GM21381 (cell line): ENCODE measurements at regions not wholly inside any gene's neighbourhood (a gene's known extent, or its start where the extent isn't known, plus 50 kb on each side); places are given as distances from the start of the nearest gene placed in this dataset.

Source experiments
- ATAC-seq: cut with Tn5 transposase; IDR thresholded peaks from one replicate; pipeline ENCODE4 v1.9.1; 2021; ENCODE audit warnings: mild to moderate bottlenecking, moderate library complexity; ENCODE audit not compliant: unreplicated experiment

DNA sequence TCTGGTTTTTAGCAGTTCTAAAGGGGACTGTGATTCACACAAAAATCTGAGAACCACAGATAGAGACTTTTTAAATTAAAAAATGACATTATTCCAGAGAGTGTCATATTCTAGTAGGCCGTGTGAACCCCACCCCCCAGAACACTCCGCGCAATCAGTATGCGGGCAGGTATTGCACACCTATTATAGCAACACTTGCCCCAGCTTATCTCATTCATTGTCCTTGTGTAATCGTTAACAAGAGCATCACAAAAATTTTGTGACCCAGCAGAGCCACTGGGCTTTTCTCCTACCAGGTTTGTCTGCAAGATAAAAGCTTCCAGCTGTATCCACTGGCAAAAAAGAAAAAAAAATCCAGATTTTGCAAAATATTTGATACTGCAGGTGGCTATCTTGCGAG lies 394.1 kb upstream of the SMIM31 start:
- ATAC-seq, result no peak

DNA sequence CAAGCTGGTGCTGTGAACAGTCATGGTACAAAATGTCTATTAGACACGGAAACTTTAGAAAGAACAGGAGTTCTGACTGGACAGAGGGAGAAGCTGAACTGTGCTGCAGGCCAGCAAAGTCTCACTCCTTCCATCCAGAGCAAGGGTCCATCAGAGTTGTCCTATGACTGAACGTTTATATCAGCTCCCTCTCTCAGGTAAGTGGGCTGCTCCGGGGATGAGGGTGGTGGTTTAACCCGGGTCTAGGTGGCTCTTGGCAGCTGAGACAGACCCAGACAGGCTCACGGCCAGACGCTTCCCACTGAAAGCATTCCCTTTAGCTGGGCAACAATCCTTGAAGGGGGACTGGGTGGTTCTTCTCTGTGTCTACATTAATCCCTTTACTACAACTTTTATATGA lies 385.0 kb upstream of the SMIM31 start:
- no peak for ATAC-seq

DNA sequence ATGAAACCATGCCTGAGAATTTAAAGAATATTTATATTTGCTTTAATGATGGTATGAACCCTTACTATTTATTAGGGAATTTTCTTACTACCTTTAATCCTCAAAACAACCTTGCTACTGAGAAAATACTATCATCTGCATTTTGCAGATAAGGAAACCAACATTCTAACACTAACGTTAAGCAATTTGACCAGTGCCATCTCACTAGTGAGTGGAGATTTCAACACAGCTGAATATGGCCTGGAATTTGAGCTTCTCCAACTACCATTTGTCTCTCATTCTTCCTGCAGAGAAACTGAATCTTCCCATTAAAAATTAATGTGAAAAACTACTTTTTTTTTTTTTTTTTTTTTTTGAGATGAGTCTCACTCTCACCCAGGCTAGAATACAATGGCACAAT lies 380.9 kb upstream of the SMIM31 start:
- no peak for ATAC-seq

DNA sequence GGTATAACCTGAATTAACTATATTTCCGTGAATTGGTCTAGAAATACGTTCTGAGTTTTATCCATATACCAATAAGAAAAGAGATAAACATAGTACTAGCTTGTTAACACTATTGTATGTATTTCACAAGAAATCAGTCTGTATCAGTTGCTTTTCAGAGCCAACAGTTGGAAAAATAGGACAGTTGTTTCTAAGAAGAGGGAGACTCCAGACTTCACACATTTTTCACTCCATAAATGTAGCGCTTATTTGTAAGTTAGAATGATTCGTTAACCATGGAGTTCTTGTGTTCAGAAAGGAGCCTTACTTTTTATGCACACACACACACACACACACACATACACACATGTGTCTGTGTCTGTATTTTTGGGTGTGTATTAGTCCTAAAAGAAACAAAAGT lies 376.7 kb upstream of the SMIM31 start:
- ATAC-seq, result no peak

DNA sequence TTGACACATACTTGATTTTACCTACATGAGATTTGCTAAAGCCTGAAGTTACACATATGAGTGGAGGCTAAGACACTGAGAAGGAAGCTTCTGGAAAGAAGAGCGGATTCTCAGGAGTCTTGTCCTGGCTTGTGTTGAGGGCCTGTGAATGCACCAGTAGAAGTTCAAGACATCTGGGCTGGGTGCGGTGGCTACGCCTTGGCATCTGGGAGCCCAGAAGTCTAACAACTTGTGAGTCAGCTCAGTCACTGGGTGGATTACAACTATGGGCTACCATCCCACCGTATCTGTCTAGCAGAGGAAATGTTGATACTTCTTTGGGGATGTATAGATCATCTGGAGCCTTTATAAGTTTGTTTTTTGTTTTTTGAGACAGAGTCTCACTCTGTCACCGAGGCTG lies 375.6 kb upstream of the SMIM31 start:
- ATAC-seq, result no peak

DNA sequence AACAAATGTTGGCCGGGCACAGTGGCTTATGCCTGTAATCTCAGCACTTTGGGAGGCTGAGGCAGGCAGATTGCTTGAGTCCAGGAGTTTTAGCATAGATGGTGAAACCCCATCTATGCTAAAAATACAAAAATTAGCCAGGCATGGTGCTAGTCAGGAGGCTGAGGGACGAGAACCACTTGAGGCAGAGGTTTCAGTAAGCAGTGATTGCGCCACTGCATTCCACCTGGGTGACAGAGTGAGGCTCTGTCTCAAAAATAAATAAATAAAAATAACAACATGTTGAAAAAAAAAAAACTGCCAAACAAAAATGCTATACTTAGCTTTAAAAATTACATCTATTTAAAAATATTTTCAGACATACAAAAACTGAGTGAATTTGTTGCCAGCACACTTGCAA lies 374.2 kb upstream of the SMIM31 start:
- no peak for ATAC-seq

DNA sequence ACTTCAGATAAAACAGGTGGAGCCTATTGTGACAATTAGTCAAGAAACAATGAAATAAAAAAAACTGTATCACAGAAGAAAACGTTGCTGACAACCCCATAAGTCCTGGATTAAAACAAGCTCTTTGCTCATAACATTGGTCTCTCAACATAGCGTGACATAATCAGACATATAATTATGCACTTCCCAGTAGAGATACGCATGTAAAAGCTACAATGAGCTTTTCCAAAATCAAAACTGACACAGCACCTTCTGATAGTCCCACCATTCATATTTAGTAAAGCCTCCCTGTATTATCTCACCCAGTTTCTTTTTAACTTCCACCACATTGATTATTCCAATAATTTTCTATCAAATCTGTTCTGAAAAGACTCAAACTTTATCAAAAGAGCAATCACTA lies 372.1 kb upstream of the SMIM31 start:
- ATAC-seq, result no peak

DNA sequence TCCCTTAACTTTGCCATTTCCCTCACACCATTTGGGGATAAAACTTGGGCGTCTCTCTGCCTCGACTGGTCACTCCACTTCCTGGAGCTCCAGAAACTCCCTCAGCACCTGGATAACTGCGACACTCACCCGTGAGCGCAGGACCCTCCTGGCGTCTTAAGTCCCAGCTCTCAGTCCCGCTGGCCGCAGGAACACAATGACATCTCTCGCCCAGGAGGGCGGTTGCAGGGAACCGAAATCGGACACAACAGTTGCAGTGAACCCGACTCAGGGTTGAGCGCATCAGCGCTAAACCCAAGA lies 370.9 kb upstream of the SMIM31 start:
- no peak for ATAC-seq

DNA sequence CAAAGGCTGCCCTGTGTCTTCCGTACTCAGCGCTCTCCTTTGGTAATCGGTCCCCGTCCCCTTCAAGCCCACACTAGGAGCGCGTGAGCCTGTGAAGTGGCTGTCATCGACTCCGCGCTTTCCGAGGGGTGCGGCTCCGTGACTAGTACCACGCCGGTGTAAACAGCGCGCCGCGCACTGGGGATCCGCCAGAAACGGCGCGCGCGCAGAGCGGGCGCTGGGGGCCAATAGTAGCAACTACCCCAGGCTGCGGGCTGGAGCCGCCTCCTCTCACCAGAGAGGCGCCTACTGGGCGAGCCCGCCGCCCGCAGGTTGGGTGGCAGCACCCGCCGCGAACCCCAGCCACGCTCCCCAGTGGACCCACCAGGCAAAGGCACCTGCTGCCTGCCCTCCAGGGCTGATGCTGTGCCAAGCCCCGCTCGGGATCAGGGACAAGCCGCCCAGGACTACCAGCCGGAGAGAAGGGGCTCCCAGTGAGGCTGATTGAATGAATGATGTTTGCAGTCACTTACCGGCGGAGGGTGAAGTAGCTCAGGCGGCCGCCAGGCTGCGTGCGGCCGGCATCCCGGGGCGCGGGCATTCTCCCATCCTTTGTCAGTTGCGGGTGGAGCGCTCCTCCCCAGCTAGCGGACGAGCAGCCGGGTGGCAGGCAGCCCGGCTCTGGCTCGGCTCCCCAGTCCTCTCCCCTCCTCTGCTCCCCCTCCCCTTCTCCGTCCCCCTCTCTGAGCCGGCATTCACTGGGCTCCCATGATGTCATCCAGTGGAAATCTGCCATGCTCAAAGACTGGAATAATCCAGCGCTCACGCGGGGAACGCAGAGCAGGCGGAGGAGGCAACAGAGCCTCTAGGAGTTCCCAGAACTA lies 370.3 kb upstream of the SMIM31 start:
- ATAC-seq, result no peak

DNA sequence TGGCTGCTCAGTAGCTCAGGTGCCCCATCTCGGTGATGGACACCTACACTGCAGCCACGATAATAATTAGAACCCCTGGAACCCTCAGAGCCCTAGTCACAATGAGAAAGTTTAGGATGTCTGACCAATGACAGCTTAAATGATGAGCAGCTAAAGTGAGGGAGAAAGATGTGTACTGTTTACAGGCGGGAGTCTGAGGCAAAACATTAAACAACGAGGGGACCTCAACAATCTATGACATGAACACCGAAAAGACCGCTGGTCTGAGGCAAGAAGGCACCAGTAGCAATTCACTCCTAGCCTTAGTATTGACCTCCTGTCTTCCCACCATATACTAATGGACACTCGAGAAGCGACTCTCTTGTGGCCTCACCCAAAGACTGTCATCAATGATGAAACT lies 369.5 kb upstream of the SMIM31 start:
- ATAC-seq, result no peak

DNA sequence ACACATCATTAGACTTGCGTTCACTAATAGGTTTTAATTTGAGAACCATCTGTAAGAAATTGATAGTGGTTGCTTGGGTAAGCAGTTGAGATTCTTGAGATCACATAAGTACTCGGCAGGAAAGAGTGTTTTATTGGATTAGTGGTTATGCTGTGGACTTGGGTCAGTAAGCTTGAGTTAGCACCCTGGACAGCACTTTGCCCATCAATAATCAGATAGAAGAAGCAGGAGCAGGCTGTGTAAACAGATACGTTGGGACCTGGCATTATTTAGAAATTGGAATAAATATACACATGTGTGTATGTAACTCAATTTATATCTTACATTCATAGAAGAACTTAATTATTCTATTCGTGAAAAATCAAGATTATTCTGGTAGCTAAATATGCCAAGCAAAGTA lies 357.5 kb upstream of the SMIM31 start:
- ATAC-seq, result no peak

DNA sequence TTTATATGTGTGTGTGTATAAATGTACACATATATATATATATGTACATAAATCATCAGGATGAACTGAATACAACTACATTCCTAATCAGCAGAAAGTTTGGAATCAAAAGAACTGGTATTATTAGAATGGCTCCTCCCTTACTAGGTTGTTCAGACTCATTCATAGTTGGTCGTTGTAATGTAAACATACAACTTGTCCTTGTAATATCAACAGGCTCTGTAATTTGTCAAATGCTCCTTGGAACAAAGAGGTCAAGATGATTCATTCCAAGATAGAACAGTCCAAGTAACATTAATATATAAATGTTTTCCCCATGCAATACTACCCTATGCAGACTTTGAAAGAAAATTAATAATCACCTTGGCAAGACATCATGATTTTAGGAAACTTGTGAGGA lies 351.4 kb upstream of the SMIM31 start:
- no peak for ATAC-seq

DNA sequence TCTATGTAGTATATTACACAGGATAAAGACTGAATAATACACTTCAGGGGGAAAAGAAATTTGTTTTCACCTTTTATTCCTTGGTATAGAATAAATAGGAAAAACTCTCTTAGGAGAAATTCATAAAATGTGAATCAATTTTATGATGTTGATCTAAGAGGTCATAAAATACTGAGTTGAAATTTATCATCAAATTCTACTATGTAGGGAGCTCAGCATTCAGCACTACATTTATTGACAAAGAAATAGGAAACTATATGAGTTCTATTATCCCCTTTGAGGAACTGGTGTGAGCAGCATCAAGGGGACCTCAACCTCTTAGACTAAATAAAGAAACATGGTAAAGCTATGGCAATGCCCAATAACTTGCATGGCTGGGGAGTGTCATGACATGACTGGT lies 348.2 kb upstream of the SMIM31 start:
- ATAC-seq, result no peak

DNA sequence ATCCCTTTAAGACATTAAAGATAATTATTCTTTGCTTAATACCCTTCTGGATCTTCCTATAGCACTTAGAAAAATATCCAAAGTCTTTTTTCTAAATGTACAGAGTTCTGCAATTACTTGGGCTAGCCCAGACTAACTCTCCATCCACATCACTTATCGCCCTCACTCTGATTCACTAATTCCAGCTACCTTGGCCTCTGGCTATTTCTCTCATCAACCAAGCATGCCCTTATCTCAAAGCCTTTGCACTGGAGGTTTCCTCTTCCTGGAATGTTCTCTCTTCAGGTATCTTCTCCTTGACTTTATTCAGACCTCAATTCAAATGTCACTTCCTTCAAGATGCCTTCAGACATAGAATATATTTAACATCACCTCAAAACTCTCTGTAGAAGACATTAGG lies 345.1 kb upstream of the SMIM31 start:
- no peak for ATAC-seq

DNA sequence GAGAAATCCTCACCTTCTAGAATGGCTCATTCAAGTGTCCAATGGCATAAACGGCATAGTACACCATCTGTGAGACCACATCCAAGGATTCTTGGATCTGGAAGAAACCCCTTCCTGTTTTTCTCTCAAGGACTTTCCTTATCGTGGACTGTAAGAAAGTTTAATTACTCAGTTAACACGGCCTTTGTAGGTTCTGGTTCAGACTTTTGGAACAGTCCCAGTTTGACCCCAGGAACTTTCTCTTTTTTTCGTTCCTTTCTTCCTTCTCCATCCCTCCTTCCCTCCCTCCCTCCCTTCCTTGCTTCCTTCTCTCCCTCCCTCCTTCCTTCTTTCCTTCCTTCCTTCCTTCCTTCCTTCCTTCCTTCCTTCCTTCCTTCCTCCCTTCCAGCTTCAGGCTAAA lies 343.5 kb upstream of the SMIM31 start:
- no peak for ATAC-seq

DNA sequence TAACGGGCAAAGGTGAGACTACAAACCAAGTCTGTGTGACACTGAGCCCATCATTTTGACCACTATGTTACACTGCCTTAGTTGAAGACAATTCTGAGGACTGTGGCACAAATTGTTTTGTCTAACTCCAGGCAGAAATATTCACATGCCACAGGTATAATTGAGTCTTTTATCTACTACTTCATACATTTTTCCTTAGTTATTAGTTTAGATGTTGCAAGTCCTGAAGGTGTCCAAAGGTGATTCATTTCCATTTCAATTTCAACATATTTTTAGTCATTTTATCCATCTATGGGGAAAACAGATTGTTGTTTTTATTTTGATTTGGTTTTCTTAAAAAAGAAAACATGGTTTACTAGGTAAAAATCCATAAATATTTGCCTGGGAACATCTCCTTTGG lies 341.7 kb upstream of the SMIM31 start:
- ATAC-seq, result no peak

DNA sequence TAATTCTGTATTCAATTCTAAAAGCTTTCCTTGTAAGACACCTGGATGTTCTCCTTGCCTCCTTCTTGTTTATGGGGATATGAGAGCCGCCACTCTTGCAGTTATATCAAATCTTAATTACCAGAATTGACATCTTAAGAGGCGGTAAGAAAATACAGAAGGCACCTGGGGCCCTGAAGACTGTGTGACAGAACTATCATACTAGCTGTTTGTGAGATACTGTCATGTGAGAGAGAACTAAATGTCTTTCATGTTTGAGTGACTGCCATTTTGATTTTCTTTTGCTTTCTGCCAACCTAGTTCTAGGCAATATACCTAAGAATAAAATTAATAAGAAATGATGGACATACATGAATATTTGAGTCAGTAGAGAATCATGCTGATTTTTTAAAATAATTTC lies 340.2 kb upstream of the SMIM31 start:
- no peak for ATAC-seq

DNA sequence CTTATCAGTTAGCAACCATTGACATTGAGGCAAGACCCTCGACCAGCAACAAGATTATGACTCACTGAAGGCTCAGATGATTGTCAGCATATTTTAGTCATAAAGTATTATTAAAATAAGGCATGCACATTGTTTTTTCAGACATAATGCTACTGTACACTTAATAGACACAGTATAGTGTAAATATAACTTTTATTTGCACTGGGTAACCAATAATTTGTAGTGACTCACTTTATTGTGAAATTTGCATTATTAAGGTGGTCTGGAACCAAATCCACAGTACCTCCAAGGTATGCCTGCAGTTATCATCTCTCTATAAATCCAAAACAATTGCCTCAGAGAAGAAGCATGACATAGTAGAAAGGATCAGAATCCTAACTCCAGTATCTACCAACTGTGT lies 330.1 kb upstream of the SMIM31 start:
- ATAC-seq, result no peak

DNA sequence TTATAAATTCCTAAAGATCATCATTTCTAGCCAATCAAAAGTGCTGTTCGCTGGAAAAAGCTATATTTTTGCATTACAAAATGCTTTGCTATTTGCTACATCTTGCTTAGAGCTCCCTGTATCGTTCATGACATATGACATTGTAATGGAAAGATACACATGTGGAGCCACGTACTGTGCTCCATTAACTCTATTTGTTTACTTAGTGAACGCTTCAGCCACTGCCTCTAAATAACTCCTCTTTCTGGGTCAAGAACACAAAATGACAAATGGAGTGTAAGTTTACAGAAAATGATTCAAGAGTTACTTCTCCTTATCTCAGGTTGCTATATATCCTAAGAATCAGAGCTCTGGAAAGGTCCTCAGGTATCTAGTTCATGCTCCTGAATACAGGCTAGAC lies 329.1 kb upstream of the SMIM31 start:
- ATAC-seq, result no peak

DNA sequence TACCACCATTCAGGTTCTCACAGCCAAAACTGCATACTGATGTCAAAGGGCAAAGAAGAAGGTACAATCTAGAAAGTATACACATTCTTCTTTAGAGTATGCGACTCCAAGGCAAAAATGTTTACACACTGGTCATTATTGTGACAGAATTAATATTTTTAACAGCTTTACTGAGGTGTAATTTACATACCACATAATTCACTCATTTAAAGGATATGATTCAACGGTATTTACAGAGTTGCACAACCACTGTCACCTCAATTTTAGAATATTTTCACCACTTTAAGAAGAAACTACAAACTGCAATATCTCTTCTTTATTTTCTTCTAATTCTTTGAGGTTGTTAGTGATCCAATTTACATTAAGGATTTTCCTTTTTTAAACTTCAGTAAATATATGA lies 325.4 kb upstream of the SMIM31 start:
- no peak for ATAC-seq

DNA sequence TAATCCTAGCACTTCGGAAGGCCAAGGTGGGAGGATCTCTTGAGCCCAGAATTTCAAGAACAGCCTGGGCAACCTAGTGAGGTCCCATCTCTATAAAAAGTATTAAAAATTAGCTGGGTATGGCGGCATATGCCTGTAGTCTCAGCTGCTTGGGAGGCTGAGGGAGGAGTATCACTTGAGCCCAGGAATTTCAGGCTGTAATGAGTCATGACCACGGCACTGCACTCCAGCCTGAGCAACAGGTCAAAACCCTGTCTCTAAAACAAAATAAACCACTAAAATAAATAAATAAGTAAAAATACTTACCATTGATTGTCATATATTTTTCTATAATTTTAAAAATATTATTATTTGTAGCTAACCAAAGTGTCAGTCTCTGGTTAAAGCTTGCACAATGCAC lies 315.6 kb upstream of the SMIM31 start:
- no peak for ATAC-seq

DNA sequence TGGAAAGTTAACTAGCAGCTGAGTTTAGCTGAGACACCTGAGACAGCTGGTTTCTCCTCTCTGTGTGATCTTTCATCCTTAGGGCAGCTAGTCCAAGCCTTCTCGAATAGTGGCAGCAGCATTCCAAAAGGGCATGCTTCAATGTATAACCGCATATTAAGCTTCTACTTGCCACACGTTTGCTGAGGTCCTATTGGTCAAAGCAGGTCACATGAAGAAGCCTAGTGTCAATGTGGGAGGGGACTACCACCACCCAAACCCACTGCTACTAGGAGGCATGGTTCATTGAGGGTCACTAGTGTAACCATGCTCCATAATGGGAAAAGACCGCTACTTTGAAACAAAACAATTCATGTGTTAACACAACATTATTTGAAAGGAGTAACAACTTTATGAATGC lies 314.9 kb upstream of the SMIM31 start:
- ATAC-seq, result no peak

DNA sequence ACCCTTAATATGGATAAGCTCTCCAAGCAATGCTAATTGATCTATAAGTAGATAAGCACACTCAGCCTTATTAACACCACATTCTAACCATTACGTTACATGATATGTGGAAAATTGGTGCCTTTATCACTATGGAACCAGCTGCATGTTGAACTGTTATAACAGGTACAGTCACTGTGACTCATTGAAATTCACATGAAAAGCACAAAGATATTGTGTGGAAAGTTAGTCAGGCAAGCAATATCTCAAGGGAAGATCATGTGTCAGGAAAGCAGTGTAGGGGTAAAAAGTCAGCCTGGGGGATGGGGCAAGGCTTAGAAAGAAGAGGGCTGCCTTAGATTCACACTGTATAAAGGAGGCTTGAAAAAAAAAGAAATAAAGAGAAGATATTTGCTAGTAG lies 313.7 kb upstream of the SMIM31 start:
- no peak for ATAC-seq
